HG02870 (cell line): ENCODE measurements at regions not wholly inside any gene's neighbourhood (a gene's known extent, or its start where the extent isn't known, plus 50 kb on each side); places are given as distances from the start of the nearest gene placed in this dataset.
"Not testable (repeated sequence)": the region's sequence is repeated elsewhere in the genome, so short reads cannot be mapped to it uniquely, and the experiment has no call there.

Experiments
- ATAC-seq: cut with Tn5 transposase; IDR thresholded peaks from one replicate; pipeline ENCODE4 v1.9.1; 2021; ENCODE audit warnings: mild to moderate bottlenecking, moderate library complexity; ENCODE audit not compliant: unreplicated experiment

GRCh38 chrX:106220177-106220576, 52.1 kb downstream of the PWWP3B start:
- ATAC-seq, result no peak

GRCh38 chrX:106243376-106243775, 75.3 kb downstream of the PWWP3B start:
- ATAC-seq, result no peak

- no peak for ATAC-seq
Measured at GRCh38 chrX:106246511-106246910, 78.4 kb downstream of the PWWP3B start.

- ATAC-seq, result no peak
Measured at GRCh38 chrX:106247162-106247561, 79.1 kb downstream of the PWWP3B start.

- ATAC-seq, result no peak
Measured at GRCh38 chrX:106249706-106250379, 81.7 kb downstream of the PWWP3B start.

- ATAC-seq, result no peak
Measured at GRCh38 chrX:106263817-106264216, 95.7 kb downstream of the PWWP3B start.

GRCh38 chrX:106273947-106274587, 106.0 kb downstream of the PWWP3B start:
- not testable (repeated sequence) for ATAC-seq

- ATAC-seq, result not testable (repeated sequence)
Measured at GRCh38 chrX:106275172-106275571, 107.1 kb downstream of the PWWP3B start.

GRCh38 chrX:106278951-106279350, 110.8 kb downstream of the PWWP3B start:
- ATAC-seq, result no peak

GRCh38 chrX:106281383-106281782, 113.3 kb downstream of the PWWP3B start:
- ATAC-seq, result no peak

GRCh38 chrX:106283841-106284240, 115.7 kb downstream of the PWWP3B start:
- ATAC-seq, result no peak

- ATAC-seq, result no peak
Measured at GRCh38 chrX:106284431-106285025, 116.4 kb downstream of the PWWP3B start.

GRCh38 chrX:106286053-106286650, 118.0 kb downstream of the PWWP3B start:
- no peak for ATAC-seq

- ATAC-seq, result not testable (repeated sequence)
Measured at GRCh38 chrX:106290778-106291177, 122.7 kb downstream of the PWWP3B start.

- not testable (repeated sequence) for ATAC-seq
Measured at GRCh38 chrX:106291779-106292390, 123.8 kb downstream of the PWWP3B start.

- no peak for ATAC-seq
Measured at GRCh38 chrX:106300239-106300638, 132.1 kb downstream of the PWWP3B start.

GRCh38 chrX:106300656-106301055, 132.6 kb downstream of the PWWP3B start:
- no peak for ATAC-seq

- ATAC-seq, result no peak
Measured at GRCh38 chrX:106302304-106302703, 134.2 kb downstream of the PWWP3B start.

- no peak for ATAC-seq
Measured at GRCh38 chrX:106306391-106306947, 138.4 kb downstream of the PWWP3B start.

- ATAC-seq, result no peak
Measured at GRCh38 chrX:106323357-106323756, 155.3 kb downstream of the PWWP3B start.

GRCh38 chrX:106331606-106332005, 163.5 kb downstream of the PWWP3B start:
- no peak for ATAC-seq
